Hepatocyte (in vitro differentiated cells): ENCODE measurements at regions not wholly inside any gene's neighbourhood (a gene's known extent, or its start where the extent isn't known, plus 50 kb on each side); places are given as distances from the start of the nearest gene placed in this dataset.

ENCODE experiments used
- DNase-seq: peaks from one replicate; pipeline ENCODE4 v3.0.0-alpha.2; 2016; ENCODE audit warnings: low spot score
- H2AFZ ChIP-seq: fragments of 200-600 bp; sonication (generic); 2 replicates; pipeline ENCODE4 v1.6.0; 2016; ENCODE audit warnings: antibody characterized with exemption, mild to moderate bottlenecking
- H3K27ac ChIP-seq: fragments of 200-600 bp; sonication (generic); 2 replicates; pipeline ENCODE4 v1.5.1; 2016; ENCODE audit warnings: mild to moderate bottlenecking
- H3K27me3 ChIP-seq: fragments of 200-600 bp; sonication (generic); 2 replicates; pipeline ENCODE4 v1.6.1; 2016
- H3K36me3 ChIP-seq: fragments of 200-600 bp; sonication (generic); replicated peaks from 2 replicates; pipeline ENCODE4 v1.5.1; 2016; ENCODE audit warnings: low read depth; ENCODE audit not compliant: insufficient read depth
- H3K4me1 ChIP-seq: fragments of 200-600 bp; sonication (generic); 2 replicates; pipeline ENCODE4 v1.5.1; 2016; ENCODE audit warnings: mild to moderate bottlenecking, moderate library complexity; ENCODE audit not compliant: insufficient read depth
- H3K4me2 ChIP-seq: fragments of 200-600 bp; sonication (generic); 2 replicates; pipeline ENCODE4 v1.6.0; 2016
- H3K4me3 ChIP-seq: fragments of 200-600 bp; sonication (generic); 2 replicates; pipeline ENCODE4 v1.5.1; 2016; ENCODE audit warnings: mild to moderate bottlenecking
- H3K79me2 ChIP-seq: fragments of 200-600 bp; sonication (generic); 2 replicates; pipeline ENCODE4 v1.6.0; 2017; ENCODE audit warnings: mild to moderate bottlenecking
- H3K9me2 ChIP-seq: fragments of 200-600 bp; sonication (generic); replicated peaks from 2 replicates; pipeline ENCODE4 v1.6.0; 2017; ENCODE audit warnings: mild to moderate bottlenecking; ENCODE audit not compliant: insufficient read depth
- H3K9me3 ChIP-seq: fragments of 200-600 bp; sonication (generic); 2 replicates; pipeline ENCODE4 v1.5.1; 2016; ENCODE audit warnings: low read depth, mild to moderate bottlenecking
- H4K20me1 ChIP-seq: fragments of 200-600 bp; sonication (generic); 2 replicates; pipeline ENCODE4 v1.6.0; 2016; ENCODE audit warnings: mild to moderate bottlenecking; ENCODE audit not compliant: insufficient read depth, poor library complexity, severe bottlenecking
- CTCF ChIP-seq: fragments of 200-600 bp; sonication (generic); IDR thresholded peaks from 2 replicates; pipeline ENCODE4 v1.5.1; 2016; ENCODE audit warnings: antibody characterized with exemption, mild to moderate bottlenecking; ENCODE audit not compliant: poor library complexity
- EZH2 ChIP-seq: fragments of 200-600 bp; sonication (generic); IDR thresholded peaks from 2 replicates; pipeline ENCODE4 v1.6.1; 2016; ENCODE audit warnings: antibody characterized with exemption, mild to moderate bottlenecking, borderline replicate concordance
- EZH2phosphoT487 ChIP-seq: fragments of 200-600 bp; sonication (generic); IDR thresholded peaks from one replicate; pipeline ENCODE4 v1.6.1; 2018; ENCODE audit warnings: antibody characterized with exemption, mild to moderate bottlenecking, low read depth, moderate library complexity; ENCODE audit not compliant: unreplicated experiment, severe bottlenecking
- WGBS: methylation state at CpG from one replicate; pipeline ENCODE4 v1.1.6; 2016; ENCODE audit warnings: low lambda C conversion rate; ENCODE audit errors: missing lambda C conversion rate; 5-methylcytosine and 5-hydroxymethylcytosine counted together

GRCh38 chr4:153109296-153109849 lies 94.9 kb upstream of the TRIM2 start:
- H2AFZ ChIP-seq, result no peak overlapping the region
- no peaks in the 10 kb centered on the region for H3K4me1 ChIP-seq
- no peaks in the 10 kb centered on the region for H3K9me2 ChIP-seq
- no peak overlapping the region for H3K4me3 ChIP-seq
- 97% methylated on average over 3 of the region's 3 CpGs for WGBS
- no peaks in the 10 kb centered on the region for H3K79me2 ChIP-seq
- H3K36me3 ChIP-seq, result no peaks in the 10 kb centered on the region
- no peak overlapping the region for H3K27ac ChIP-seq
- no peaks in the 10 kb centered on the region for H3K27me3 ChIP-seq
- no peaks in the 10 kb centered on the region for H4K20me1 ChIP-seq
- no peaks in the 10 kb centered on the region for H3K9me3 ChIP-seq
- no peak overlapping the region for H3K4me2 ChIP-seq
- TF ChIP-seq CTCF (no peak), EZH2 (no peak), EZH2phosphoT487 (no peak)
- no peak for DNase-seq

- H2AFZ ChIP-seq, result no peak overlapping the region
- no peaks in the 10 kb centered on the region for H3K9me2 ChIP-seq
- DNase-seq, result no peak
- WGBS, result 92% methylated on average over 6 of the region's 6 CpGs
- no peak overlapping the region for H3K4me3 ChIP-seq
- no peaks in the 10 kb centered on the region for H3K36me3 ChIP-seq
- no peaks in the 10 kb centered on the region for H4K20me1 ChIP-seq
- no peak overlapping the region for H3K27ac ChIP-seq
- H3K4me1 ChIP-seq, result no peaks in the 10 kb centered on the region
- no peaks in the 10 kb centered on the region for H3K9me3 ChIP-seq
- no peaks in the 10 kb centered on the region for H3K79me2 ChIP-seq
- H3K27me3 ChIP-seq, result no peaks in the 10 kb centered on the region
- TF ChIP-seq EZH2 (no peak), EZH2phosphoT487 (no peak), CTCF (no peak)
- H3K4me2 ChIP-seq, result no peak overlapping the region
Measured at GRCh38 chr4:153110739-153111138, 93.5 kb upstream of the TRIM2 start.

- WGBS, result 89% methylated on average over 10 of the region's 10 CpGs
- H3K27ac ChIP-seq, result no peak overlapping the region
Measured at GRCh38 chr4:153111426-153112040, 92.7 kb upstream of the TRIM2 start.

More at GRCh38 chr4:153111426-153112040, 92.7 kb upstream of the TRIM2 start:
- Histone ChIP-seq H3K36me3 (no peaks in the 10 kb centered on the region), H2AFZ (no peak overlapping the region), H3K4me3 (no peak overlapping the region), H4K20me1 (no peaks in the 10 kb centered on the region), H3K4me2 (no peak overlapping the region), H3K27me3 (no peaks in the 10 kb centered on the region), H3K9me2 (no peaks in the 10 kb centered on the region), H3K4me1 (no peaks in the 10 kb centered on the region), H3K79me2 (no peaks in the 10 kb centered on the region), H3K9me3 (no peaks in the 10 kb centered on the region)
- no peak for DNase-seq
- TF ChIP-seq EZH2phosphoT487 (no peak), CTCF (no peak), EZH2 (no peak)
